ENCODE measurements at regions not wholly inside any gene's neighbourhood (a gene's known extent, or its start where the extent isn't known, plus 50 kb on each side); places are given as distances from the start of the nearest gene placed in this dataset.

GRCh38 chr5:97406946-97407676 lies 224.1 kb upstream of the RIOK2 start:
- no peak for DNase-seq

GRCh38 chr5:97408331-97408730 lies 225.3 kb upstream of the RIOK2 start:
- no peak for DNase-seq

DNA sequence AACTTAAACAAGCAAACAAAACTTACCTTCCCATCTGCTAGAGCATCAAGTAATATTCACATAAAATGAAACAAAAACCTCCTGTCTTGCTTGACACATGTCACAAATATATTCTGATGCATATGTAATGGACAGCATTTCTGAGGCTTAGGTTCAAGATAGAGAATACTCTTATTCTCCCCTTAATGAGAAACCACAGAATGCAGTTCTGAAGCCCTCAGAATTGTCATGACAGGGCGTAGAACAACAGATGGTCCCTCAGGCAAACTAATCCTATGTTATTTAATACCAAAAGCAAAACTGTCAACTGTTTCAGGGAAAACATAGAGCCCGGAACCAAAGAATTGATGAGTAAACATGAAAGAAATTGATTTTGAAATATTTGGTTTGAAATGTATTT lies 229.9 kb upstream of the RIOK2 start:
- DNase-seq, result no peak

GRCh38 chr5:97417986-97418385 lies 234.9 kb upstream of the RIOK2 start:
- DNase-seq, result no peak

GRCh38 chr5:97418462-97418861 lies 235.4 kb upstream of the RIOK2 start:
- no peak for DNase-seq

- DNase-seq, result no peak
Measured at GRCh38 chr5:97420646-97421045, 237.6 kb upstream of the RIOK2 start.

DNA sequence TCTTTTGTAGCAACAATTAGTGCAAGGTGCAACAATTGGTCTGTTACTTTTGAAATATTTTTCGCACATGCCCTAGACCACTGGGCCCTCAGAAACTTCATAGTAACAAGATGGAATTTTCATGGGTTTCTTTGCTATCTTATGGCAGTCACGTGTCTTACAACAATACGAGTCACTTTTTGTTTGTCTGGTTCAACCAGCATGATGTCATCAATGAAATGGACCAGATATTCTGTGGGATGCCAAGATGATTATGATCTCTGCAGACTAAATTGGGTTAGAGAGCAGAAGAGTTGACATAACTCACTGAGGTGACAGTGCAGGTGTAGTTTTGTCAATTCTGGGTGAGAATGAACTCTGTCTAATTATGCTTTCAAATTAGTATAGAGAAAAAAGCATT lies 239.6 kb upstream of the RIOK2 start:
- DNase-seq, result no peak

DNA sequence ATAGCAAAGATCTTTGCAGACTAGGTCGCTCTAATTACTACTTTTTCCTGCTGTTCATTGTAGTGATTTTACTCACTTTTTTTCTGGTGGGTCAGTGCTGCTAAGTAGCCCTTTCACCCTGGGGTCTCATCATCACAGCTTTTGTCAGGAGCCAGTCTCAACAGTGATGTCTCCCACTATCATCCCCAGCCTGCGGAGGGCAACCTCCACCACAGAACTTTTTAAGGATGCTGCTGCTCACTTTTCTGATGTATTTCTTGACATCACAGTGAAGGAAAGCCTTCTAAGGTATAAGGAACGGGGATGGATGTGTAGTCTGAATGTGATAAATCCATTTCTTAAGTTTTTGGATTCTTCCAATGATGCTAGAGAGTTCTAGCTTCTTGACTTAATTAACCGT lies 242.5 kb upstream of the RIOK2 start:
- no peak for DNase-seq

GRCh38 chr5:97427235-97427634 lies 244.2 kb upstream of the RIOK2 start:
- DNase-seq, result no peak

- DNase-seq, result no peak
Measured at GRCh38 chr5:97434021-97434420, 251.0 kb upstream of the RIOK2 start.

- DNase-seq, result no peak
Measured at GRCh38 chr5:97436405-97436804, 253.4 kb upstream of the RIOK2 start.

- DNase-seq, result no peak
Measured at GRCh38 chr5:97443740-97444139, 260.7 kb upstream of the RIOK2 start.

DNA sequence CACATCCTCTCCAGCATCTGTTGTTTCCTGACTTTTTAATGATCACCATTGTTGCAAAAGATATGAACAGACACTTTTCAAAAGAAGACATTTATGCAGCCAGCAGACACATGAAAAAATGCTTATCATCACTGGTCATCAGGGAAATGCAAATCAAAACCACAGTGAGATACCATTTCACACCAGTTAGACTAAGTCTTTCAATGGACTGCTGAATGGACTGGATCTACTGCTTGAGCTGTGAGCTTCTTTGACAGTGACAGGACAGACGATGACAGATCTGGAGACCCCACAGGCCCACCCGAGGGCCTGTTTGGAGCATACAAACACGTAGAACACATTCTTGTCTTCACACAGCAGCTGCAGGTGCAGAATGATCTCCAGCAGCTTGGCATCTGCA lies 266.1 kb upstream of the RIOK2 start:
- no peak for DNase-seq

- no peak for DNase-seq
Measured at GRCh38 chr5:97452646-97453045, 269.6 kb upstream of the RIOK2 start.

GRCh38 chr5:97453263-97453662 lies 270.2 kb upstream of the RIOK2 start:
- DNase-seq, result no peak

DNA sequence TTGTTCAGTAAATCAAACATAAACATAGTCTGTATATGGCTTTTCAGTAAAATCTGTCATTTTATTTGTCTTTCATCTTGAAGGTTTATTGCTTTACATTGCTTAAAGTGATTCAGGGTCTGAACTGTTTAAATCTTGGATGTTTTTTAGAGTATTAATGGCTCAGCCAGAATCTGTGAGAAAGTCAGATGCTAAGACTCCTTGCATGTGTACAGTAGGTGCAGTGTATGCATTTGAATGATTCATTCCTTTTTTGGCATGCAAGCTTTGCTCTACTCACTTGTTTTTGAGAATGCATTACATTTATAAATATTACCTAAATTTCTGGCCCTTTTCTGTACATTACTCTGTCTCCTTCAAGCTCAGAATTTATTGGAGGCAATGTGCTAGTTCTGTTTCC lies 271.0 kb upstream of the RIOK2 start:
- no peak for DNase-seq

DNA sequence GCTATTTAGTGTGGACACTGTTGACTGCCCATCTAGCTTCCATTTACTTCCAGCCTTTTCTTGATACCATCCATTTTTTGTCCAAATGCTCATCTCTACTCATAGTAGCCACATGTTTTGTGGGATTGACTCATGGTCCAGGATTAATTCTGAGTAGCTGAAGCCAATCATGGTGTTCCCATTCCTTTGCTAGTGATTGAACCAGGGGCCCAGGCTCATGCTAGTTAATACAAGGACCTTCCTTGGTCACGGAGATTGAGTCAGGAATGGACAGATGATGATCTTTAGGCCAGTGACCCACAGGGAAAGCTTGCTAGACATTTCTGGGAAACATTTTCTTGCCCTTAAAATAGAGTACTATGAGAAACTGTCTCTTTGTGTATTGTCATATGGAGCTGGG lies 272.9 kb upstream of the RIOK2 start:
- DNase-seq, result no peak

- DNase-seq, result no peak
Measured at GRCh38 chr5:97458851-97459250, 275.8 kb upstream of the RIOK2 start.

DNA sequence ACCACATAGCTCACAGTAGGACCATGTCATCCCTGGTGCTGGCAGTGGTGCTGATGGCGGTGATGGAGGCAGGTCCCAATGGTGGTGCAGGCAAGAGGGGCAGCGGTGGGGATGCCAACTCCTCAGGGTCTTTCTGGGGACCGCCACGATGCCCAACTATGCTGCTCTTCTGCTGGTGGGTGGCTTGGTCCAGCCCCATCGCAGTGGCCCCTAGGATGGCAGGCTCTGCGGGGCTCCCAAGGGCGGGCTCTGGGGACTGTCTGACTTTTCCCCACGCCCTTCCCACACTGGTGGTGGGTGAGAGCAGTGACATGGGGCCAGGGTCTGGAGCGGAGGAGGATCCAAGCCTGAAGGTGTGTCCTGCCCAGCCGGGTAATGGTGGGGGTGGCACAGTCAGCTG lies 288.9 kb upstream of the RIOK2 start:
- no peak for DNase-seq

GRCh38 chr5:97475847-97476246 lies 292.8 kb upstream of the RIOK2 start:
- no peak for DNase-seq

- no peak for DNase-seq
Measured at GRCh38 chr5:97476852-97477534, 293.9 kb upstream of the RIOK2 start.

GRCh38 chr5:97478483-97478882 lies 295.4 kb upstream of the RIOK2 start:
- DNase-seq, result no peak

DNA sequence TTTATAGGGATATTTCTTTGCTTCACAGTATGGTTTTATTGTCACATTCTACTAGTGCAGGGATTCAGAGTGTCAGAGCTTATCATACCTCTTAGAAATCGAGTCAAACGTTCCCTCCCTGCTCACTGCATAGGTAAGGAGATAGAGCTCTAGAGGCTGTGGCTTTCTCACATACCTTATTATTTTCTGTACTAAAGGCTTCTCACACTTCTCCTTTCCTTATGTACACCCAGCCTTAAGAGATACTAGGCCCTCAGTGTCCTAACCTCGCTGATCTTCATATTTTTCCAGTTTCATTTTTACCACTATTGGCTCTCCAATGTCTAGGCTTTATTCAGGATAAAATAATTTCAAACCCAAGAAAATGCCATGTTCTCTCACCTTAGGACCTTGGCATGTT lies 297.3 kb upstream of the RIOK2 start:
- no peak for DNase-seq

- DNase-seq, result no peak
Measured at GRCh38 chr5:97488126-97488668, 305.1 kb upstream of the RIOK2 start.
